Natural killer cell (primary cell): ENCODE measurements at regions not wholly inside any gene's neighbourhood (a gene's known extent, or its start where the extent isn't known, plus 50 kb on each side); places are given as distances from the start of the nearest gene placed in this dataset.

Experiments used
- ATAC-seq, 3 donors: fragments of 150-1000 bp in 2 of 3; fragments of 200-7000 bp in 1 of 3; cut with Tn5 transposase; 1 replicate in 1 of 3; 2 replicates in 2 of 3; pipeline ENCODE4 v1.10.0; 2021; ENCODE audit warnings: mild to moderate bottlenecking in 2 of 3, moderate library complexity in 2 of 3
- DNase-seq, 2 donors: peaks; one replicate each; pipeline versions ENCODE4 v3.0.0 to v3.0.0-alpha.2; 2013 to 2021; ENCODE audit warnings: mixed read lengths in 1 of 2
- H3K27ac ChIP-seq: one replicate; pipeline ENCODE4 v1.5.1; 2013; ENCODE audit warnings: mild to moderate bottlenecking, low read length
- H3K27me3 ChIP-seq: one replicate; pipeline ENCODE4 v1.6.1; 2013; ENCODE audit warnings: low read length; ENCODE audit not compliant: control insufficient read depth, insufficient read depth
- H3K36me3 ChIP-seq: one replicate; pipeline ENCODE4 v1.6.1; 2013; ENCODE audit warnings: low read length; ENCODE audit not compliant: control insufficient read depth, insufficient read depth
- H3K4me1 ChIP-seq: one replicate; pipeline ENCODE4 v1.6.1; 2013; ENCODE audit warnings: low read length; ENCODE audit not compliant: control insufficient read depth, insufficient read depth
- H3K4me3 ChIP-seq: one replicate; pipeline ENCODE4 v1.5.1; 2013; ENCODE audit warnings: low read length
- H3K9me3 ChIP-seq: one replicate; pipeline ENCODE4 v1.6.1; 2013; ENCODE audit warnings: low read length; ENCODE audit not compliant: control insufficient read depth, insufficient read depth
- H3K27ac Mint-ChIP-seq, 2 donors: one replicate each; pipeline ENCODE4 v1.8.0; 2022; ENCODE audit warnings: mild to moderate bottlenecking in 2 of 2, mixed read lengths in 2 of 2, moderate library complexity in 1 of 2
- H3K27me3 Mint-ChIP-seq, 2 donors: one replicate each; pipeline ENCODE4 v1.8.0; 2022; ENCODE audit warnings: low read depth in 2 of 2, mixed read lengths in 2 of 2
- H3K36me3 Mint-ChIP-seq: one replicate; pipeline ENCODE4 v1.8.0; 2022; ENCODE audit warnings: mixed read lengths
- H3K4me1 Mint-ChIP-seq, 2 donors: one replicate each; pipeline ENCODE4 v1.8.0; 2022; ENCODE audit warnings: mixed read lengths in 2 of 2
- H3K4me3 Mint-ChIP-seq: one replicate; pipeline ENCODE4 v1.8.0; 2022; ENCODE audit warnings: mild to moderate bottlenecking, moderate library complexity, mixed read lengths
- H3K9me3 Mint-ChIP-seq, 2 donors: one replicate each; pipeline ENCODE4 v1.8.0; 2022; ENCODE audit warnings: mixed read lengths in 2 of 2
- CTCF ChIP-seq: fragments of 200-600 bp; IDR thresholded peaks from one replicate; pipeline ENCODE4 v1.8.0; 2022; ENCODE audit warnings: antibody characterized with exemption
- WGBS: methylation state at CpG from one replicate; pipeline ENCODE4 v1.1.7; 2013; ENCODE audit warnings: missing lambda C conversion rate; ENCODE audit not compliant: insufficient coverage; 5-methylcytosine and 5-hydroxymethylcytosine counted together
- intact Hi-C: fragments of 100-400 bp; cut with micrococcal nuclease; formaldehyde crosslinking; loops from one replicate; pipeline ENCODE4 v1.14.2; 2022

GRCh38 chr12:115864396-115864795 lies 413.1 kb downstream of the MED13L start:
- intact Hi-C loops = no loop called here
- H3K4me1 Mint-ChIP-seq = no peaks in the 10 kb centered on the region
- TF ChIP-seq CTCF = no peak
- H3K27ac Mint-ChIP-seq = no peak overlapping the region
- Histone ChIP-seq H3K9me3 (no peaks in the 10 kb centered on the region), H3K4me1 (no peaks in the 10 kb centered on the region), H3K27me3 (no peaks in the 10 kb centered on the region), H3K27ac (no peak overlapping the region), H3K4me3 (no peak overlapping the region), H3K36me3 (no peaks in the 10 kb centered on the region)
- no peaks in the 10 kb centered on the region for H3K9me3 Mint-ChIP-seq
- no peak overlapping the region for H3K4me3 Mint-ChIP-seq
- 95% methylated on average over 2 of the region's 2 CpGs for WGBS
- DNase-seq (no peak), ATAC-seq (no peak)
- H3K36me3 Mint-ChIP-seq = no peaks in the 10 kb centered on the region
- peaks cover 9 to 46% of the 10 kb centered on the region in 2 donors for H3K27me3 Mint-ChIP-seq

GRCh38 chr12:115860619-115861018 lies 416.9 kb downstream of the MED13L start:
- H3K27ac Mint-ChIP-seq = no peak overlapping the region
- no peaks in the 10 kb centered on the region for H3K9me3 ChIP-seq
- H3K4me1 Mint-ChIP-seq = no peaks in the 10 kb centered on the region
- H3K4me1 ChIP-seq = no peaks in the 10 kb centered on the region
- H3K36me3 ChIP-seq = no peaks in the 10 kb centered on the region
- H3K27me3 Mint-ChIP-seq = peaks cover 13 to 33% of the 10 kb centered on the region in 2 donors
- no peaks in the 10 kb centered on the region for H3K36me3 Mint-ChIP-seq
- H3K27me3 ChIP-seq = no peaks in the 10 kb centered on the region
- DNase-seq (no peak), ATAC-seq (no peak)
- 62% methylated on average over 3 of the region's 3 CpGs for WGBS
- H3K9me3 Mint-ChIP-seq = no peaks in the 10 kb centered on the region
- intact Hi-C loops = no loop called here
- no peak for TF ChIP-seq CTCF
- no peak overlapping the region for H3K4me3 ChIP-seq
- no peak overlapping the region for H3K27ac ChIP-seq
- H3K4me3 Mint-ChIP-seq = no peak overlapping the region

GRCh38 chr12:115859231-115859630 lies 418.3 kb downstream of the MED13L start:
- Histone ChIP-seq H3K4me1 (no peaks in the 10 kb centered on the region), H3K27me3 (no peaks in the 10 kb centered on the region), H3K27ac (no peak overlapping the region), H3K36me3 (no peaks in the 10 kb centered on the region), H3K9me3 (no peaks in the 10 kb centered on the region), H3K4me3 (no peak overlapping the region)
- no peak for TF ChIP-seq CTCF
- Mint-ChIP-seq H3K4me1 (no peaks in the 10 kb centered on the region), H3K4me3 (no peak overlapping the region), H3K9me3 (no peaks in the 10 kb centered on the region), H3K36me3 (no peaks in the 10 kb centered on the region), H3K27me3 (peaks cover 13 to 19% of the 10 kb centered on the region in 2 donors), H3K27ac (no peak overlapping the region)
- 22% methylated on average over 6 of the region's 6 CpGs for WGBS
- no peak for ATAC-seq
- no peak for DNase-seq
- intact Hi-C loops = no loop called here

GRCh38 chr12:115857923-115858322 lies 419.6 kb downstream of the MED13L start:
- H3K27me3 Mint-ChIP-seq = peaks cover 13 to 14% of the 10 kb centered on the region in 2 donors
- Histone ChIP-seq H3K27ac (no peak overlapping the region), H3K36me3 (no peaks in the 10 kb centered on the region), H3K4me1 (no peaks in the 10 kb centered on the region), H3K27me3 (no peaks in the 10 kb centered on the region), H3K9me3 (no peaks in the 10 kb centered on the region), H3K4me3 (no peak overlapping the region)
- ATAC-seq (no peak), DNase-seq (no peak)
- H3K36me3 Mint-ChIP-seq = no peaks in the 10 kb centered on the region
- intact Hi-C loops = no loop called here
- no peaks in the 10 kb centered on the region for H3K4me1 Mint-ChIP-seq
- no peaks in the 10 kb centered on the region for H3K9me3 Mint-ChIP-seq
- 90% methylated on average over 3 of the region's 3 CpGs for WGBS
- H3K27ac Mint-ChIP-seq = no peak overlapping the region
- H3K4me3 Mint-ChIP-seq = no peak overlapping the region
- no peak for TF ChIP-seq CTCF
